B cell (primary cell): ENCODE measurements at regions not wholly inside any gene's neighbourhood (a gene's known extent, or its start where the extent isn't known, plus 50 kb on each side); places are given as distances from the start of the nearest gene placed in this dataset.

Experiments
- ATAC-seq: fragments of 200-7000 bp; cut with Tn5 transposase; one replicate; pipeline ENCODE4 v1.10.0; 2021; ENCODE audit warnings: low read depth, mild to moderate bottlenecking, moderate number of reproducible peaks, moderate library complexity
- CTCF ChIA-PET: fragments of 350-600 bp; sonication (Branson Sonifier 250); formaldehyde crosslinking; loops from one replicate; lab custom pipeline; 2021; ENCODE audit warnings: antibody characterized with exemption, inconsistent platforms; lab: Charles Lee
- POLR2A ChIA-PET: fragments of 350-600 bp; sonication (Branson Sonifier 250); formaldehyde crosslinking; loops from one replicate; lab custom pipeline; 2021; ENCODE audit warnings: antibody characterized with exemption; lab: Charles Lee
- DNase-seq: peaks from one replicate; pipeline ENCODE4 v3.0.0; 2013
- H2AFZ ChIP-seq: 2 replicates; pipeline ENCODE4 v1.6.1; 2012; ENCODE audit warnings: mild to moderate bottlenecking, low read depth, low read length; ENCODE audit not compliant: insufficient read depth, poor library complexity, severe bottlenecking
- H3K27ac ChIP-seq, 2 donors: 1 replicate in 1 of 2; 2 replicates in 1 of 2; pipeline ENCODE4 v1.5.1; 2012 to 2013; ENCODE audit warnings: low read length in 2 of 2, mild to moderate bottlenecking in 2 of 2, moderate library complexity in 1 of 2
- H3K27me3 ChIP-seq, 4 experiments: fragments of 200-600 bp in 1 of 4; sonication (generic) in 1 of 4; replicated peaks in 1 of 4; 1 replicate in 2 of 4; 2 replicates in 2 of 4; pipeline versions ENCODE4 v1.6.1 to v1.7.0; 2013 to 2016; ENCODE audit warnings: low read length in 3 of 4, mild to moderate bottlenecking in 2 of 4, mixed read lengths in 1 of 4, moderate library complexity in 1 of 4; ENCODE audit not compliant: insufficient read depth in 4 of 4, control insufficient read depth in 3 of 4; ENCODE audit errors: control extremely low read depth in 1 of 4
- H3K36me3 ChIP-seq, 2 experiments: replicated peaks in 1 of 2; 1 replicate in 1 of 2; 2 replicates in 1 of 2; pipeline versions ENCODE4 v1.6.1 to v1.7.1; 2013; ENCODE audit warnings: low read length in 1 of 2; ENCODE audit not compliant: insufficient read depth in 2 of 2, control insufficient read depth in 1 of 2; ENCODE audit errors: control extremely low read depth in 1 of 2, extremely low read depth in 1 of 2
- H3K4me1 ChIP-seq, 2 donors: fragments of 200-600 bp in 1 of 2; sonication (generic) in 1 of 2; 1 replicate in 1 of 2; 2 replicates in 1 of 2; pipeline versions ENCODE4 v1.5.1 to v1.6.1; 2013 to 2017; ENCODE audit warnings: low read length in 2 of 2; ENCODE audit not compliant: control insufficient read depth in 2 of 2, insufficient read depth in 2 of 2
- H3K4me2 ChIP-seq: replicated peaks from 2 replicates; pipeline ENCODE3; 2012; ENCODE audit warnings: mild to moderate bottlenecking, low read depth, low read length; ENCODE audit not compliant: poor library complexity, severe bottlenecking
- H3K4me3 ChIP-seq, 5 experiments: fragments of 200-600 bp in 1 of 5; sonication (generic) in 1 of 5; 1 replicate in 3 of 5; 2 replicates in 2 of 5; pipeline versions ENCODE4 v1.5.1 to v1.7.0; 2011 to 2016; ENCODE audit warnings: low read length in 4 of 5, mild to moderate bottlenecking in 4 of 5, low read depth in 2 of 5, control low read depth in 1 of 5, moderate library complexity in 1 of 5; ENCODE audit not compliant: insufficient read depth in 1 of 5; ENCODE audit errors: control extremely low read depth in 1 of 5, extremely low read depth in 1 of 5
- H3K79me2 ChIP-seq: fragments of 200-600 bp; sonication (generic); one replicate; pipeline ENCODE4 v1.6.0; 2016; ENCODE audit warnings: low read length; ENCODE audit not compliant: control insufficient read depth, insufficient read depth
- H3K9ac ChIP-seq: fragments of 200-600 bp; sonication (generic); 2 replicates; pipeline ENCODE4 v1.6.1; 2017; ENCODE audit warnings: mild to moderate bottlenecking, low read length, moderate library complexity
- H3K9me3 ChIP-seq, 3 donors: one replicate each; pipeline versions ENCODE4 v1.6.1 to v1.7.1; 2013; ENCODE audit warnings: low read length in 2 of 3; ENCODE audit not compliant: control insufficient read depth in 2 of 3, insufficient read depth in 1 of 3; ENCODE audit errors: control extremely low read depth in 1 of 3
- H4K20me1 ChIP-seq: 2 replicates; pipeline ENCODE4 v1.6.0; 2012; ENCODE audit warnings: mild to moderate bottlenecking, low read length; ENCODE audit not compliant: insufficient read depth, control insufficient read depth, poor library complexity, severe bottlenecking
- H3K27ac Mint-ChIP-seq: one replicate; pipeline ENCODE4 v1.8.0; 2021; ENCODE audit warnings: mixed read lengths
- H3K27me3 Mint-ChIP-seq: one replicate; pipeline ENCODE4 v1.8.0; 2021; ENCODE audit warnings: mixed read lengths
- H3K4me1 Mint-ChIP-seq: one replicate; pipeline ENCODE4 v1.8.0; 2021; ENCODE audit warnings: mixed read lengths
- H3K4me3 Mint-ChIP-seq: one replicate; pipeline ENCODE4 v1.8.0; 2021; ENCODE audit warnings: mixed read lengths
- H3K9me3 Mint-ChIP-seq: one replicate; pipeline ENCODE4 v1.8.0; 2022; ENCODE audit warnings: mixed read lengths; ENCODE audit not compliant: insufficient read depth
- CTCF ChIP-seq: fragments of 200-600 bp; IDR thresholded peaks from one replicate; pipeline ENCODE4 v1.8.0; 2022; ENCODE audit warnings: antibody characterized with exemption, mild to moderate bottlenecking
- EZH2 ChIP-seq: IDR thresholded peaks from 2 replicates; pipeline ENCODE4 v1.6.1; 2012; ENCODE audit warnings: borderline replicate concordance, low read depth, mild to moderate bottlenecking, moderate library complexity, low read length; ENCODE audit not compliant: insufficient read depth, poor library complexity, severe bottlenecking
- WGBS: methylation state at CpG from one replicate; pipeline ENCODE4 v1.1.5; 2013; ENCODE audit warnings: missing lambda C conversion rate; ENCODE audit not compliant: insufficient coverage; 5-methylcytosine and 5-hydroxymethylcytosine counted together
- intact Hi-C: fragments of 100-400 bp; cut with micrococcal nuclease; formaldehyde crosslinking; loops from one replicate; pipeline ENCODE4 v1.10.0; 2022

- CTCF ChIA-PET, result no interaction called here
- H3K4me3 ChIP-seq, result no peak overlapping the region
- H3K9me3 Mint-ChIP-seq, result no peaks in the 10 kb centered on the region
- no peaks in the 10 kb centered on the region for H4K20me1 ChIP-seq
- H3K4me2 ChIP-seq, result no peak overlapping the region
- H3K9ac ChIP-seq, result no peak overlapping the region
- H3K27me3 ChIP-seq, result no peaks in the 10 kb centered on the region
- no peaks in the 10 kb centered on the region for H3K79me2 ChIP-seq
- H3K4me1 ChIP-seq, result peaks cover 0 to 5% of the 10 kb centered on the region in 2 donors
- H3K27me3 Mint-ChIP-seq, result peaks cover 8% of the 10 kb centered on the region
- intact Hi-C loops, result loop anchor here (10.0 kb wide), 1 partner anchor 322 kb away; the partner anchor contains the start of gene DIPK2A
- no peak overlapping the region for H3K4me3 Mint-ChIP-seq
- TF ChIP-seq EZH2, result no peak
- no peak for TF ChIP-seq CTCF
- peaks cover 10% of the 10 kb centered on the region for H3K4me1 Mint-ChIP-seq
- no peak overlapping the region for H3K27ac Mint-ChIP-seq
- POLR2A ChIA-PET, result no interaction called here
- no peak overlapping the region for H3K27ac ChIP-seq
- H2AFZ ChIP-seq, result no peak overlapping the region
- H3K36me3 ChIP-seq, result no peaks in the 10 kb centered on the region
- DNase-seq, result no peak
- ATAC-seq, result no peak
- H3K9me3 ChIP-seq, result peaks cover 0 to 3% (median 0%) of the 10 kb centered on the region in 3 donors
Measured at GRCh38 chr3:144296808-144297207, 325.2 kb downstream of the DIPK2A start.

- DNase-seq (no peak), ATAC-seq (no peak)
- H3K4me1 ChIP-seq, result peaks cover 0 to 5% of the 10 kb centered on the region in 2 donors
- Mint-ChIP-seq H3K4me3 (no peak overlapping the region), H3K27ac (no peak overlapping the region), H3K27me3 (peaks cover 21% of the 10 kb centered on the region), H3K4me1 (peaks cover 10% of the 10 kb centered on the region), H3K9me3 (peaks cover 3% of the 10 kb centered on the region)
- ChIA-PET POLR2A (no interaction called here), CTCF (no interaction called here)
- H3K4me2 ChIP-seq, result no peak overlapping the region
- no peak overlapping the region for H2AFZ ChIP-seq
- no peaks in the 10 kb centered on the region for H4K20me1 ChIP-seq
- no peaks in the 10 kb centered on the region for H3K36me3 ChIP-seq
- H3K27me3 ChIP-seq, result no peaks in the 10 kb centered on the region
- no peaks in the 10 kb centered on the region for H3K79me2 ChIP-seq
- H3K27ac ChIP-seq, result no peak overlapping the region
- no peak overlapping the region for H3K9ac ChIP-seq
- intact Hi-C loops, result no loop called here
- TF ChIP-seq EZH2 (no peak), CTCF (no peak)
- peaks cover 0 to 12% (median 3%) of the 10 kb centered on the region in 3 donors for H3K9me3 ChIP-seq
- no CpG with 5 or more reads among the region's 1 CpG for whole genome bisulfite sequencing
- H3K4me3 ChIP-seq, result no peak overlapping the region
Measured at GRCh38 chr3:144301863-144302262, 330.2 kb downstream of the DIPK2A start.
